GM18520 (cell line): ENCODE measurements at regions not wholly inside any gene's neighbourhood (a gene's known extent, or its start where the extent isn't known, plus 50 kb on each side); places are given as distances from the start of the nearest gene placed in this dataset.

ENCODE experiments used
- ATAC-seq: cut with Tn5 transposase; IDR thresholded peaks from one replicate; pipeline ENCODE4 v1.9.1; 2021; ENCODE audit not compliant: unreplicated experiment

GRCh38 chr7:42624471-42624870, 287.4 kb downstream of the C7orf25 start:
- ATAC-seq = no peak

GRCh38 chr7:42621543-42622219, 290.2 kb downstream of the C7orf25 start:
- ATAC-seq = no peak

DNA sequence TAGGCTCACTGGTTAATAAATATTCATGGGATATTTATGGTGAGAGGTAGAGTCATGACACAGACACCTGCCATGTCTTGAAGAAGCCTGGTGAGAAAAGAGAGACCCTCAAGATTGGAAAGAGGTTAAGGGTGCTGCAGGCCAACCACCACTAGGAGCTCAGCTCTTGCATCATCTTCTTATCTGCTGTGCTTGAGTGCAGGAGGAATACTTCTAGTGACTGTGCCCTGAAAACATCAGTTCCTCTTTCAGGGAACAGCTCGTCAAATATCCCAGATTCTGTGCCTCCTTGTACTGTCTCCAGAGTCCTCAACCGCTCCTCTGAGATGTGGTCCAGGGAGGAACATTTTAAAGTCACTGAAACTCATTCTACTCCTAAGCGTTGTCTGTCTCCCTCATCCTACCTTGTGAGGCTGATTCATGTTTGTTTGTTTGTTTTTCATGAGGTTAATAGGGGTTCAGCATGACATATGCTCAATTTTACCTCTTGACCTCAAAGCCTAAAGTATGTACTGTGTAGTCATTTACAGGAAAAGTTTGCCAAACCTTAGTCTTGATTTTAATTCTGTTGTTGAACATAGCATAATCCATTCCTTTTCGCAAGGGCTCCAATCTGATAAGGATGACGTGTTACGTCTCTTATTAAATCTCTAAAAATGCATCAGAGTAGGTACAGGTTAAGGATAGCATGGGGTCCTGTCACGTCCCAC, 293.1 kb downstream of the C7orf25 start:
- no peak for ATAC-seq

DNA sequence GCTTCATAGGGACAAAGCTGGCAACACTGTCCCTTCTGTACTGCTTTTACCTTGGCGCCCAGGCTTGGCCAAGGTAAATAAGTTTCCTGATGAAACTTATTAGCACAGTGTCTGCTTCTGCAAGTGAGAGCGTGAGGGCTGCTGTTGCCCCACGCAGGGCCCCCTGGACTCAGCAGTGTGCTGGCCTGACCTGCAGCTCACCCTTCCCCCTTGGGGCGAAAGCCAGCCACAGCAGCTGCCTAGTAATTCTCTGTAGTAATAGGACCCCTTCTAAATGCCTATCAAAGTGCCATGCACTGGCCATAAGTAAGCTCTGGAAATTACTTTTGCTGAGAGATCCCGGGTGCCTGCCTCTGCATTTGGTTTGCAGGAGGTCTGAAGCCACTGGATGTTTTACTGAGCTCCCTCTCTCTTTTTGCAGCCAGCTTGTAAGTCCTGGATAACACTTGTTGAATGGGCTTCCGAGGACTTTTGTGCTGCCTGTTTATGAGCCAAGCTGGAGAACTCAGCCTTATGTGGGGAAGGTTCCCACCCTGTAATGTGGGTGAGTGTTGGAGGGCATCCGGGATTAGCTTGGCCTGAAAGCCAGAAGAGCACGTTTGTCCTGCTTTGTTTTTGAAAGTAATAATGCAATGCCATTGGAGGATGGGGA, 293.9 kb downstream of the C7orf25 start:
- ATAC-seq = no peak

GRCh38 chr7:42617071-42617765, 294.7 kb downstream of the C7orf25 start:
- ATAC-seq = no peak

DNA sequence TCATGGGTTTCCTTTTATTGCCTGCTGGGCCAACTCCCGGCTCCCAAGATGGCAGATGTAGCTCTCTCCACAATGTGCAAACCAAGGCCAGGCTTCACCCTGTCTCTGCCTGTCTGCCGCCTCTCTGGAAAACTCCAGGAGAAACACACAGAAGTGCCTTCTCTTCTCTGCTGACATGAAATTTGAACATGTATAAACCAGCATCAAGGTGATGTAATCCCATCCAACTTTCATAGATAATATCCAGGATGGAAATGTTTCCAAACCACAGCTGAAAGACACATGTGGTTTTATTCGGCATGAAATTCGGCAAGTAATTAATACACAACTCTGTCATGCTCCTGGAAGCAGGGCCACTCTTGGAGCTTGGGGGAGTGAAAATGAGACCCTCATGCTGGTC, 297.2 kb downstream of the C7orf25 start:
- ATAC-seq = no peak

- no peak for ATAC-seq
These were observed 299.9 kb downstream of the C7orf25 start for GRCh38 chr7:42611961-42612360.

DNA sequence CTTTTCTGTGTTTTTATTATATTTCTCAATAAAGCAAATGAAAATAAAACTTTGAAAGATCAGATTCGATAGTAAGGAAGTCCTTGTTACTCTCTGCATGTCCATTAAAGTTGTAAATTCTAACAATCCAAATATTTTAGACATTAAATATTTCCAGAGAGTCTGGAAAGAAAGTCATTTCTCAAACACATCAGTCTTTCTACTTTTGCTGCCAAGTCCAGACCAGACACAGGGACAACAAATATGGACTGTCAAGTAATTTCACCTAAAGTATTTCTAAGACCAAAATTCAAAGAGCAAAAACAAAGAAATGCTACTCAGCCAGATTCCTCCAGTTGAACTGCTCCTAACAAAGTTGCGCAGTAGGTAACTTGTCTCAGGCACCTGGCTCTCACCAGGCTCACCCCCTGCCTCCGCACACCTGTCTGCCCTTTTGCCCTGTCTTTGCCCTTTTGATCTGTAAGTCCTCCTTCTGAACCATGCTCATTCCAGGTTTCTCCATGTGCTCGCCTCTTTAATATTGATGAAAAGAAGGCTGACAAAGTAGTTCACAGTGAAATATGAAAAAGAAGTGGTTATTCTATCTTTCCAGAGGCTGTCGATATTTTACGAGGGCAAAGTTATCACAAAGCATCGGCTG, 300.5 kb downstream of the C7orf25 start:
- no peak for ATAC-seq

DNA sequence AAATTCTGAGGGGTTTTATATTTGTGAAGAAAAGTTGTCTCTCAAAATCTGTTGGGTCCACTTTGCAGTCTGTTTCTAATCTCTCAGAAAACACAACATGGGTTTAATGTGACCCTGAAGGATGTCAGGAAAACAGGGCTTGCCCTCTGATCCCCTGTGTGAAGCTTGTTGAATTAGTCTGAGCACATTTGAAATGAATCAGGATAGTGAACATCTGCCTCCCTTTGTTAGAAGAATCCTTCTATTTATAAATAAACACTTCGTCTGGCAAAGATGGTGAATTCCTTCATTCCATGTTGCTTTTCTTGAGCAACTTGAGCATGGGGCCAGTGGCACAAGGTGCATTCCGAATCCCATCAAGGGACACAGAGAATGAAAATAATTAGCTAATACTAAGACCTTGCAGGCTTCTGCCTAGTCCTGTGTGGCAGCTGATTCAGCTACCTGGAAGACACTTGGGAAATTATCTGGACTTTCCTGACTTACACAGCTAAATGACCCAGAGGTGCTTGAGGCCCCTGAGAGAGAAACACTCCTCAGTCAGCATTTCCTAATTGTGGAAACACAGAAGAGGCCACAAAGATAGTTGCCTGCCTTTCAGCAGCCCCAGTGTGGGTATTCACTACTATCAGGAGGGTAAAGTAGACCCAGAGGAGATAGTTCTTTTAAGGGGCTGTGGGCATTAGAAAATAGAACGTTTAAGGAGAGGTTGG, 305.5 kb downstream of the C7orf25 start:
- ATAC-seq = no peak

DNA sequence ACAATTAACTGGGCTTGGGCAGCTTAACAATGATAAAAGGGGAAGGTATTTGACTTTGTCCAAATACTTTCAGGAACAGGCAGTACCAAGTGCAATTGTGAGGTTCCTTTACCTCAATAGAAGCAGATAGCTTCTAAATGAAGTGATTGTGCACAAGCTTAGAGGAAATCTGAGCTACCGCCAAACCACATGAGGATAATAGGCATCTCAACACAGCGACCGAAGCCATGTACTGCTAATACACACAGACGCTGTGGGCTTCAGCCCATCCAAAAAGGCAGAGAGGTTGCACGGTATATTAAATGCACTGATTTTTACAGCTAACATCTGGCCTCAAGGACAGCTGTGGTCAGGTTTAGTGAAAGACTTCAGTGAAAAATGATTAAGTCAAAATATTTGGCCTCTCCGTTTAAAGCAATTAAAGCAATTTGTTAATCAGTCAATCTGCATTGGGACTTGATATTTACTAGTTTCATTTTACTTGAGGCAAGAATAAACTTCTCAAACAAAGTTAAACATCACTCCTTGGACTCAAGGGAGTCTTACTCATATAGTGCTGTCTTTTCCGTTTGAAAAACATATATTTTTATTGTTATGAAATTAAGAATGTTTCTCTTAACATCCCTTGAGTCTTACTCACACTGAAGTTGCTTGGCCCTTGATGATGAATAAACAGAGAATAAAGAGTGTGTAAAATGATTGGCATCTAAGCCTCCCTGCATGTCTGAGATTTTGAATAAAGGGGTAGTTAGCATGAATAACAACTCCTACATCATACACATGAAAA, 306.3 kb downstream of the C7orf25 start:
- no peak for ATAC-seq

GRCh38 chr7:42603496-42603895, 308.4 kb downstream of the C7orf25 start:
- ATAC-seq = no peak

GRCh38 chr7:42597300-42597699, 314.6 kb downstream of the C7orf25 start:
- ATAC-seq = no peak

DNA sequence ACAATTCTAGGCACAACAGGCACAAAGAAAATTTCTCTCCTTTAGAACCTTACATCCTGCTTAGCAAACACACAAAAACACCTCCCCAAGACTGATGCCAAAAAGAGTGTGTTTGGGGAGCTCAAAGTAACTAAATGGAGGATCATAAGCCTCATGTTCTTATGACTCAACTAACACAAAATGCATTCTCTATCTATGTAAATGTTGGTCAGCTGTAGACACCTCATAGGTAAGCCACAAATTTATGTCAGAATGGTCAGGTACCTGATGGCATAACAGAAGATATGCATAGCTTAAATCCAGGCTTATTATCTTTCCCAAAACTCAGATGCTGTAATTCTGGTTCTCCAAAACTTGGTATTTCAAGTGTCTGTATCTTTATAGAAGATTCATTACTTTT, 315.1 kb downstream of the C7orf25 start:
- ATAC-seq = no peak

GRCh38 chr7:42593860-42594259, 318.0 kb downstream of the C7orf25 start:
- no peak for ATAC-seq

- ATAC-seq = no peak
These were observed 321.0 kb downstream of the C7orf25 start for GRCh38 chr7:42590771-42591310.

DNA sequence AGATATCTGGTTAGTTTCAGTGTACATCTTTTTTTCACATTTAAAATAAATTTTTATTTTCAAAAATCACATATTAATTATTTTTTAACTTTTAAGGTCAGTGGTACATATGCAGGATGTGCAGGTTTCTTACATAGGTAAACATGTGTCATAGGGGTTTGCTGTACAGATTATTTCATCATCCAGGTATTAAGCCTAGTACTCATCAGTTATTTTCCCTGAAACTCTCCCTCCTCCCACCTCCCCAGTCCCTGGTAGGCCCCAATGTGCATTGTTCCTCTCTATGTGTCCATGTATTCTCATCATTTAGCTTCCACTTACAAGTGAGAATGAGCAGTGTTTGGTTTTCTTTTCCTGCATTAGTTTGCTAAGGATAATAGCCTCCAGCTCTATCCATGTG, 323.0 kb downstream of the C7orf25 start:
- ATAC-seq = no peak

DNA sequence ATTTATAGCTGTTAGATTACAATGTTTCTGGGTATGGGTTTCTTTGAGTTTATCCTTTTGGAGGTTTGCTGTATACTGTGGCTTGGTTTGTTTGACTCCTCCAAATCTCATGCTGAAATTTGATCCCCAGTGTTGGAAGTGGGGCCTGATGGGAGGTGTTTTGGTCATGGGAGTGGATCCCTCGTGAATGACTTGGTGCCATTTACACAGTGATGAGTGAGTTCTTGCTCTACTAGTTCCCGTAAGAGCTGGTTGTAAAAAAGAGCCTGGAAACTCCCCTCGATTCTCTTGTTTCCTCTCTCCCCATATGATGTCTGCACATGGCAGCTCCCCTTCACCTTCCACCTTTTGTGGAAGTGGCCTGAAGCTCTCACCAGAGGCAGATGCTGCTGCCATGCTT, 324.1 kb downstream of the C7orf25 start:
- no peak for ATAC-seq

DNA sequence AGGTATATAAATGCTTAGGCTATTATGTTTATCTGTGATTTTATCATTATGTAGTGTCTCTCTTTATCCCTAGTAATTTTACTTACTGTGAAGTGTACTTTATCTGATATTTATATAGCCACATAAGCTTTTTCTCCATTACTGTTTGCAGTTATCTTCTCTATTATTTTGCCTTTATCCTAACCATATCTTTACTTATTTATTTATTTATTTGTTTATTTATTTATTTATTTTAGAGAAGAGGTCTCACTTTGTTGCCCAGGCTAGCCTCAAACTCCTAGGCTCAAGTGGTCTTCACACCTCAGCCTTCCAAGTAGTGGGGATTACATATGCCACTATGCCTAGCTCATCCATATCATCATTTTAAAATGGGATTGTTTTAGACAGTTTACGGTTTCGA, 331.8 kb downstream of the C7orf25 start:
- no peak for ATAC-seq

DNA sequence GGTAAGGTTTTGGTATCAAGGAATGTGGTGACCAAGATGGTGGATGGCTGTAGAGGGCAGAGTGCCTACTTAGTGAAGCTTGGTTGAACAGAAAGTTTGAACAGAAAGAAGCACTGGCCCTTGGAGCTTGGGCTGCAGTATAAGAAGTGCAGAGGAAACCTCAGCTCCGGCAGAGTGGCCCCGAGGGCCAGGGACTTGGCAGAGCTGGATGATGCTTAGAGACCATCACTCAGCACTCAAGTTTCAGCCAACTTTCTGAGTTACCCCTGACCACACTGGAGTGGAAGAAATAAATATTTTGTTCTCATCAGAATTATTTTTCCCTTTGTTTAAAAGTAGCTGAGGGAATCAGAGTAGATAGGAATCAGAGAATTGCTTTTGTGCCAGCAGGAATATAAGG, 336.7 kb downstream of the C7orf25 start:
- no peak for ATAC-seq

DNA sequence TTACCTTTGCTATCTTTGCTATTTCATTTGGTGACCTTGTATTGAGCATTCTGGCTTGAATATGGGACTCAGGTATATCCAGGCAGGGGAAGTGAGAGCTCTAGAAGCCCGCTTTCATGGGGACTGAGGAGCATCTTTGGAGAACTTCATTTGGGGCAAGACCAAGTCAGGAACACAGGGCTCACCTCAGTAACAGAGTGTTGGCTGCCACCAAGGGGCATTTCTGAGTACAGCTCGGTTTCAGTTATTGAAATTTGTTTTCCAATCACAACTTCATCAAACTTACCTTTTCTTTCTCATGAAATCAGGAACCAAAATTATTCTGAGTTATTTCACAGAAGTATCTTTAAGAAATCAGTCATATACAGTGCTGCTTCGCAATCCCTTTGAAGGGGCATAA, 337.2 kb downstream of the C7orf25 start:
- no peak for ATAC-seq
